Gastroesophageal sphincter (tissue), 4 donors: ENCODE measurements at regions not wholly inside any gene's neighbourhood (a gene's known extent, or its start where the extent isn't known, plus 50 kb on each side); places are given as distances from the start of the nearest gene placed in this dataset.
A peak's percentile ranks its signal among the peaks of the same experiment; 100 is the strongest.
"Not testable (repeated sequence)": the region's sequence is repeated elsewhere in the genome, so short reads cannot be mapped to it uniquely, and the experiment has no call there.

Source experiments
- ATAC-seq: fragments of 150-250 bp; one replicate; pipeline ENCODE4 v1.9.1; 2016; ENCODE audit warnings: mild to moderate bottlenecking, moderate library complexity
- H3K27ac ChIP-seq, 4 donors: fragments of 200-600 bp; sonication (generic) in 3 of 4; 1 replicate in 3 of 4; 2 replicates in 1 of 4; pipeline ENCODE4 v1.5.1; 2016 to 2019
- H3K27me3 ChIP-seq: fragments of 200-600 bp; sonication (generic); one replicate; pipeline ENCODE4 v1.5.1; 2019
- H3K36me3 ChIP-seq, 2 donors: fragments of 200-600 bp; sonication (generic); one replicate each; pipeline ENCODE4 v1.5.1; 2019; ENCODE audit warnings: control low read depth in 1 of 2
- H3K4me1 ChIP-seq, 3 donors: fragments of 200-600 bp; sonication (generic); 1 replicate in 2 of 3; 2 replicates in 1 of 3; pipeline ENCODE4 v1.5.1; 2016 to 2019; ENCODE audit warnings: control low read depth in 2 of 3
- H3K4me3 ChIP-seq, 2 donors: fragments of 200-600 bp; sonication (generic); one replicate each; pipeline ENCODE4 v1.5.1; 2019; ENCODE audit warnings: mild to moderate bottlenecking in 1 of 2, moderate library complexity in 1 of 2
- H3K9me3 ChIP-seq, 3 donors: fragments of 200-600 bp; sonication (generic); one replicate each; pipeline ENCODE4 v1.5.1; 2017 to 2019; ENCODE audit warnings: control low read depth in 2 of 3
- CTCF ChIP-seq, 4 experiments: fragments of 200-600 bp in 2 of 4; fragments of 450-650 bp in 2 of 4; sonication (generic) in 1 of 4; IDR thresholded peaks; one replicate each; pipeline ENCODE4 v1.5.1; 2017 to 2019; ENCODE audit warnings: antibody characterized with exemption in 4 of 4, mild to moderate bottlenecking in 2 of 4, moderate library complexity in 2 of 4
- EP300 ChIP-seq: sonication (generic); formaldehyde crosslinking; IDR thresholded peaks from one replicate; pipeline ENCODE4 v1.6.1; 2017; ENCODE audit warnings: antibody characterized with exemption, mild to moderate bottlenecking
- POLR2A ChIP-seq, 2 donors: fragments of 450-650 bp; IDR thresholded peaks; one replicate each; pipeline ENCODE4 v1.6.1; 2017; ENCODE audit warnings: antibody characterized with exemption in 2 of 2, mild to moderate bottlenecking in 2 of 2, moderate library complexity in 1 of 2
- POLR2AphosphoS5 ChIP-seq: sonication (generic); formaldehyde crosslinking; IDR thresholded peaks from one replicate; pipeline ENCODE4 v1.6.1; 2017; ENCODE audit warnings: antibody characterized with exemption
- WGBS, 2 donors: methylation state at CpG; one replicate each; pipeline ENCODE4 v1.1.5; 2018; ENCODE audit warnings: low coverage in 1 of 2; 5-methylcytosine and 5-hydroxymethylcytosine counted together

GRCh38 chr5:97998941-97999340 lies 774.5 kb upstream of the RGMB start:
- peak; percentile 31 for ATAC-seq
- Histone ChIP-seq H3K4me3 (no peak overlapping the region), H3K4me1 (peaks cover 0 to 13% (median 0%) of the 10 kb centered on the region in 3 donors), H3K36me3 (no peaks in the 10 kb centered on the region), H3K27ac (no peak overlapping the region), H3K27me3 (no peaks in the 10 kb centered on the region), H3K9me3 (peaks cover 0 to 7% (median 0%) of the 10 kb centered on the region in 3 donors)
- no peak for TF ChIP-seq POLR2AphosphoS5
- TF ChIP-seq POLR2A (IDR thresholded peaks at IDR 0.05), result no peak
- TF ChIP-seq CTCF (IDR thresholded peaks at IDR 0.05), result no peak
- no peak for TF ChIP-seq EP300

- Histone ChIP-seq H3K27me3 (no peaks in the 10 kb centered on the region), H3K9me3 (no peaks in the 10 kb centered on the region), H3K4me1 (no peaks in the 10 kb centered on the region), H3K27ac (no peak overlapping the region), H3K4me3 (no peak overlapping the region), H3K36me3 (no peaks in the 10 kb centered on the region)
- ATAC-seq, result no peak
- 100% methylated on average over 2 of the region's 3 CpGs; no CpG with 5 or more reads in 1 of the 2 donors for WGBS, 2 donors
- TF ChIP-seq CTCF (IDR thresholded peaks at IDR 0.05) (no peak), POLR2A (IDR thresholded peaks at IDR 0.05) (no peak), EP300 (no peak), POLR2AphosphoS5 (no peak)
These were observed 769.0 kb upstream of the RGMB start for GRCh38 chr5:98004463-98004862.

GRCh38 chr5:98016771-98017170 lies 756.7 kb upstream of the RGMB start:
- Histone ChIP-seq H3K27me3 (no peaks in the 10 kb centered on the region), H3K36me3 (no peaks in the 10 kb centered on the region), H3K4me3 (no peak overlapping the region), H3K27ac (no peak overlapping the region), H3K9me3 (no peaks in the 10 kb centered on the region), H3K4me1 (no peaks in the 10 kb centered on the region)
- TF ChIP-seq POLR2AphosphoS5, result no peak
- no peak for TF ChIP-seq EP300
- TF ChIP-seq POLR2A (IDR thresholded peaks at IDR 0.05), result no peak
- TF ChIP-seq CTCF (IDR thresholded peaks at IDR 0.05), result no peak
- ATAC-seq, result no peak
- 59 to 64% methylated on average over 1 to 2 of the region's 2 CpGs for WGBS, 2 donors

- not testable (repeated sequence) for H3K9me3 ChIP-seq, H3K27ac ChIP-seq, H3K27me3 ChIP-seq, H3K4me3 ChIP-seq, ATAC-seq, H3K36me3 ChIP-seq, H3K4me1 ChIP-seq
- 92 to 100% methylated on average over 2 to 4 of the region's 4 CpGs for WGBS, 2 donors
These were observed 743.2 kb upstream of the RGMB start for GRCh38 chr5:98030273-98030672.

GRCh38 chr5:98031036-98031435 lies 742.4 kb upstream of the RGMB start:
- H3K27me3 ChIP-seq, H3K4me1 ChIP-seq, H3K27ac ChIP-seq, H3K4me3 ChIP-seq, ATAC-seq, H3K9me3 ChIP-seq, H3K36me3 ChIP-seq: not testable (repeated sequence)
- WGBS, 2 donors, result 83% methylated on average over 1 of the region's 5 CpGs; no CpG with 5 or more reads in 1 of the 2 donors

GRCh38 chr5:98031496-98031895 lies 742.0 kb upstream of the RGMB start:
- H3K9me3 ChIP-seq, result no peaks in the 10 kb centered on the region
- ATAC-seq, result no peak
- TF ChIP-seq CTCF (IDR thresholded peaks at IDR 0.05), result no peak
- no peak for TF ChIP-seq EP300
- TF ChIP-seq POLR2A (IDR thresholded peaks at IDR 0.05), result no peak
- TF ChIP-seq POLR2AphosphoS5, result no peak
- H3K27me3 ChIP-seq, result no peaks in the 10 kb centered on the region
- WGBS, 2 donors, result 90 to 100% methylated on average over 2 to 3 of the region's 3 CpGs
- no peak overlapping the region for H3K27ac ChIP-seq
- no peaks in the 10 kb centered on the region for H3K36me3 ChIP-seq
- no peak overlapping the region for H3K4me3 ChIP-seq
- no peaks in the 10 kb centered on the region for H3K4me1 ChIP-seq
